Ishikawa (cell line): ENCODE measurements at regions not wholly inside any gene's neighbourhood (a gene's known extent, or its start where the extent isn't known, plus 50 kb on each side); places are given as distances from the start of the nearest gene placed in this dataset.

Experiments used
- CEBPB ChIP-seq: IDR thresholded peaks from 2 replicates; pipeline ENCODE4 v1.6.1; 2012
- CREB1 ChIP-seq: IDR thresholded peaks from 2 replicates; pipeline ENCODE4 v1.6.1; 2012; ENCODE audit warnings: low read depth
- MAX ChIP-seq: IDR thresholded peaks from 2 replicates; pipeline ENCODE4 v1.6.1; 2012
- RAD21 ChIP-seq: IDR thresholded peaks from 2 replicates; pipeline ENCODE4 v1.6.1; 2012; ENCODE audit warnings: low read depth

DNA sequence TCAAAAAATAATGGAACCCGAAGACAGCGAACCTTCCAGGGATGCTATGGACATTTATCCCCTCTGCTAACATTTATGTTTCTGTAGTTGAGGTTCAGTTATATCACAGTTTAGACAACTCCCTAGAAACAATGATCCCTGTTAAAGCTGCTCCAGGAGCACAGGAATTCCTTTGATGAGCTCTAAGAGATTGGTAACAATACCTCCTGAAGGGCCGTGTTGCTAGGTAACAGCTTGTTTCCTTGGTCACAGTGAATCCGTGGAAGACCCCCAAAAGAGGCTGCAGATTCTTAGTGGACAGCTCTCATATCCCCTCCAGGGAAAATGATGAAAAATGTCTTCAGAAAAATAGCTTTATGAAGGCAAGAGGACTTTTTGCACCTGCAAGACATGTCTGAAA is 160.2 kb downstream of the SERPINI1 start:
- TF ChIP-seq CEBPB, result no peak
- TF ChIP-seq CREB1, result no peak
- no peak for TF ChIP-seq RAD21
- TF ChIP-seq MAX, result no peak
